ENCODE measurements at regions not wholly inside any gene's neighbourhood (a gene's known extent, or its start where the extent isn't known, plus 50 kb on each side); places are given as distances from the start of the nearest gene placed in this dataset.

GRCh38 chr22:34801221-34801620 is 264.7 kb upstream of the ISX start:
- Histone ChIP-seq H3K27me3 (ENCODE audit: control insufficient read depth, insufficient read depth, low read length, poor library complexity, severe bottlenecking) (no peaks in the 10 kb centered on the region), H3K36me3 (ENCODE audit: control insufficient read depth, insufficient read depth, low read length) (peaks cover 13% of the 10 kb centered on the region), H3K4me1 (ENCODE audit: control insufficient read depth, insufficient read depth, low read length) (no peaks in the 10 kb centered on the region), H3K4me3 (ENCODE audit: low read length) (no peak overlapping the region), H3K27ac (ENCODE audit: low read depth, low read length) (no peak overlapping the region), H3K9me3 (ENCODE audit: control insufficient read depth, low read length) (no peaks in the 10 kb centered on the region), H3K9ac (ENCODE audit: extremely low read depth, low read length, poor library complexity, severe bottlenecking) (no peak overlapping the region)
- H3K4me3 Mint-ChIP-seq = no peak overlapping the region
- no peak overlapping the region for H3K27ac Mint-ChIP-seq
- no peaks in the 10 kb centered on the region for H3K27me3 Mint-ChIP-seq (ENCODE audit: insufficient read depth)
- no peak for TF ChIP-seq CTCF (conservative IDR thresholded peaks at IDR 0.05)
- peaks cover 31% of the 10 kb centered on the region for H3K36me3 Mint-ChIP-seq (ENCODE audit: low read depth)
- no peak for DNase-seq
- H3K9me3 Mint-ChIP-seq = no peaks in the 10 kb centered on the region
- WGBS, 2 experiments (ENCODE audit: insufficient coverage in 1 of 2, insufficient read length in 1 of 2) = 88 to 100% methylated on average over 1 to 11 of the region's 11 CpGs
- peaks cover 8% of the 10 kb centered on the region for H3K4me1 Mint-ChIP-seq

GRCh38 chr22:34804091-34804490 is 261.9 kb upstream of the ISX start:
- H3K9me3 Mint-ChIP-seq = no peaks in the 10 kb centered on the region
- H3K4me1 Mint-ChIP-seq = peaks cover 30% of the 10 kb centered on the region
- no peak overlapping the region for H3K27ac Mint-ChIP-seq
- H3K9me3 ChIP-seq (ENCODE audit: control insufficient read depth, low read length) = no peaks in the 10 kb centered on the region
- H3K27ac ChIP-seq (ENCODE audit: low read depth, low read length) = no peak overlapping the region
- no peak overlapping the region for H3K4me3 Mint-ChIP-seq
- H3K27me3 Mint-ChIP-seq (ENCODE audit: insufficient read depth) = no peaks in the 10 kb centered on the region
- H3K36me3 Mint-ChIP-seq (ENCODE audit: low read depth) = peaks cover 21% of the 10 kb centered on the region
- no peaks in the 10 kb centered on the region for H3K27me3 ChIP-seq (ENCODE audit: control insufficient read depth, insufficient read depth, low read length, poor library complexity, severe bottlenecking)
- no peak overlapping the region for H3K9ac ChIP-seq (ENCODE audit: extremely low read depth, low read length, poor library complexity, severe bottlenecking)
- no peak for DNase-seq
- H3K36me3 ChIP-seq (ENCODE audit: control insufficient read depth, insufficient read depth, low read length) = peaks cover 9% of the 10 kb centered on the region
- no peak overlapping the region for H3K4me3 ChIP-seq (ENCODE audit: low read length)
- WGBS, 2 experiments (ENCODE audit: insufficient coverage in 1 of 2, insufficient read length in 1 of 2) = 93 to 95% methylated on average over 3 of the region's 3 CpGs
- no peaks in the 10 kb centered on the region for H3K4me1 ChIP-seq (ENCODE audit: control insufficient read depth, insufficient read depth, low read length)
- no peak for TF ChIP-seq CTCF (conservative IDR thresholded peaks at IDR 0.05)

- no peak overlapping the region for H3K4me3 Mint-ChIP-seq
- Histone ChIP-seq H3K36me3 (ENCODE audit: control insufficient read depth, insufficient read depth, low read length) (peaks cover 9% of the 10 kb centered on the region), H3K27me3 (ENCODE audit: control insufficient read depth, insufficient read depth, low read length, poor library complexity, severe bottlenecking) (no peaks in the 10 kb centered on the region), H3K27ac (ENCODE audit: low read depth, low read length) (no peak overlapping the region), H3K9ac (ENCODE audit: extremely low read depth, low read length, poor library complexity, severe bottlenecking) (no peak overlapping the region), H3K9me3 (ENCODE audit: control insufficient read depth, low read length) (no peaks in the 10 kb centered on the region), H3K4me3 (ENCODE audit: low read length) (no peak overlapping the region), H3K4me1 (ENCODE audit: control insufficient read depth, insufficient read depth, low read length) (no peaks in the 10 kb centered on the region)
- no peaks in the 10 kb centered on the region for H3K9me3 Mint-ChIP-seq
- H3K27ac Mint-ChIP-seq = no peak overlapping the region
- H3K27me3 Mint-ChIP-seq (ENCODE audit: insufficient read depth) = no peaks in the 10 kb centered on the region
- H3K4me1 Mint-ChIP-seq = peaks cover 34% of the 10 kb centered on the region
- WGBS, 2 experiments (ENCODE audit: insufficient coverage in 1 of 2, insufficient read length in 1 of 2) = 40 to 61% methylated on average over 1 to 2 of the region's 2 CpGs
- peaks cover 20% of the 10 kb centered on the region for H3K36me3 Mint-ChIP-seq (ENCODE audit: low read depth)
- TF ChIP-seq CTCF (conservative IDR thresholded peaks at IDR 0.05) = peak; percentile 72
- peak; percentile 74 for DNase-seq
These were observed 261.4 kb upstream of the ISX start for GRCh38 chr22:34804604-34805003.
